GM21825 (cell line): ENCODE measurements at regions not wholly inside any gene's neighbourhood (a gene's known extent, or its start where the extent isn't known, plus 50 kb on each side); places are given as distances from the start of the nearest gene placed in this dataset.

Source experiments
- ATAC-seq: cut with Tn5 transposase; IDR thresholded peaks from one replicate; pipeline ENCODE4 v1.9.1; 2021; ENCODE audit warnings: mild to moderate bottlenecking, moderate library complexity; ENCODE audit not compliant: unreplicated experiment

- ATAC-seq: no peak
Observed at GRCh38 chr15:47177177-47177576, 540.1 kb upstream of the SEMA6D start.

GRCh38 chr15:47179988-47180387, 537.3 kb upstream of the SEMA6D start:
- no peak for ATAC-seq

GRCh38 chr15:47182818-47183217, 534.5 kb upstream of the SEMA6D start:
- ATAC-seq: no peak

GRCh38 chr15:47184003-47184907, 533.0 kb upstream of the SEMA6D start:
- ATAC-seq: no peak

DNA sequence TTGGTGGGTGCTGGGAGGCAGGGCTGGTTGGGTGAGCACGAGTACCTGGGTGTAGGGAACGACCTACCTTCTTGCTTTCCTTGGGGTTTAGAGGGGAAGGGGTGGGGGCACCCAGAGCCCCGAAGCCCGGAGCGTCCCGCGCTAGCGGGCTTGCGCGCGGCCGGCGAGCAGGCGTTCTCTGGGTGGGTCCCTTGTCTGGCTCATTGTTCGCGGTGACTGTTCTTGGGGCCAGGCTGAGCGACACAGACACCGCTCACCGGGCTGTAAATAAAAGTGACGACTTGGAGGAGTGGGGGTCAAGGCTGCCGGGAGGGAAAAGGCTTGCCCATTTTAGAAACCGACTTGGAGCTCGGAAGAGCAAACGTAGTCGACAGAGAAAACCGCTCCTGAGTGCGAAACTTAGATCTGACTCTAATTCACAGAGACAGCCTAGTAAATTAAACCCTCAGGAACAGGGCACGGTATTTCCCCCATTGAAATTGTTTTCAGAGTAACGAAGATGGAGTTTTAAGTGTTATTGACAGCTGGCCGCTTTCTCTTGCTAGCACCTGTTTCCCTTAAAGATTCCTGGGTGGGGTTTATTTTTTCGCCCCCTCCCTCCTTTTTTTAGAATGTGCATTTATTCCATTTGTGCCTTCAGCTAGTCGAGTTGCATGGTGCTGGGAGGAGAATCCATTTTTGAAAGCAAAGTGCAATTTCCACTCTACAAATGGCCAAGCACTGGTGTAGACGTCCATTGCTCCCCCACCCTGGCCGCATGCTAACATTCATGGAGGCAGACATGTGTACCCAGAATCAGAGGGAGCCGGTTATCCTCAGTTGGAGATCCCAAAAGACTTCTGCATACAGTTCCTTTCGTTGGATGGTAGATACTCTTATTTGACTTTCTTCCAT, 532.1 kb upstream of the SEMA6D start:
- ATAC-seq: no peak

DNA sequence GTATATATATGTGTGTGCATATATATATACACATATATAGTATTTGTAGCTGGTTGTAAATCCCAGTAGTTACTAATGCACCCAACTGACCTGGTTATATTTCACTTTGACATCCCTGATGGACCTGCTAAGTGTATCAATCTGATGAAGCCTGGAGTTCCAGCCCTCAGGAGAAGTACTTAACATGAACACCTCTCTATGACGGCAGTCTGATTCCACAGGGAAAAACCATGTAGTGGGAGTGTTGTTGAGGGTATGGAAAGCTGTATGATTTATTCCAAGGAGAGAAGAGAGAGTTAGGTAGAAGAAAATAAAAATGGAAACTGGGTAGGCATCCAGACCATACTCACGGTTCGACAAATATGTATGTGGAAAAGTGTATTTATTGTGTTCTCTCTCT, 531.2 kb upstream of the SEMA6D start:
- ATAC-seq: no peak

DNA sequence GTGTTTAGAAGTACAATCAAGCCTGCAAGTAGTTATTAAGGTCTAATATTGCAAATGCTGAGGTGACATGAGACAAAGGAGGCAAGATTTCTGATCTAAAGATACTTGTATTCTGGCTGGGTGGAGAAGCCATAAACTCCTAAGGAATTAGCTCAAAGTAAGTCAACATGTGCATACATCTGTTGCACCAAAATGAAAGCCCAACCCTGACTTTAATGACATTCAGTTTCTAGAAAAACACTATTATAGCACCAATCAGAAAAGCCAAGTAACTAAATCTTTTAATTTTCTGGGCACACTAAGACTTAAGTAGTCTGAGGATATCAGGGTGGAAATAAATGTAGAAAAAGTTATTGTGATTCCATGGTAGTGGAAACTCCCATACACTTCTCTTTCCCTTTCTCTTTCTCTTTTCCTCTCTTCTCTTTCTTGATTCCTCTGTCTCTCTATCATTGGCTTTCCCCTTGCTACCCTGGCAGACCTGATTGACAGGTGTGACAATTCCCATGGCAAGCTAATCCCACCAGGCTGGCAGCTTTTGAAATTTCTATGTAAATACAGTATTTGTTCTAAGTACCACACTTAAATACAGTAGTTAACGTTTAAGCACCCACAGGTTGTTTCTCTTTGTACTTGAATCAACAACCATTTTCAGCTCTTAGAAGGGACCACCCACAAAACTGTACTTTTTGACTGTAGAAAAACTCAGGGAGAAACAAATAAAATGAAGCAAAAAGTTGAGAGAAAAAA, 528.4 kb upstream of the SEMA6D start:
- ATAC-seq: no peak

DNA sequence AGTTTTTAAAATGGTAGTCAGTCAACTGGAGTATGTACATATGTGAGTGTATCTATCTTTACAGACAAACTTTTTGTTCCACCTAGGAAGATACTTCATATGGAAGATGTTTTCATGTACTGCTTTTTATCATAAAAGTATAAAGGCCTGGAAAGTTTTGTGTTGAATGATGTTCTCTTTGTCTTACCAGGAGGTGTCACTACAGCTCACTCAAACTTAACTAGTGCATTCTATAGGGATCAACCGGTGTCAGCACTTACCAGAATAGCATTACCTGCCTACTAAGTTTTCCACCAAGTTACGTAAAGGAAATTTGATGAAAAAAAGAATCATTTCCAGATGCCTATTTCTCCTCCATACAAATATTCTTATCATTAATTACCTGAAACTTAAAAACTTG, 522.6 kb upstream of the SEMA6D start:
- no peak for ATAC-seq

GRCh38 chr15:47196048-47196447, 521.3 kb upstream of the SEMA6D start:
- ATAC-seq: peak; percentile 85

DNA sequence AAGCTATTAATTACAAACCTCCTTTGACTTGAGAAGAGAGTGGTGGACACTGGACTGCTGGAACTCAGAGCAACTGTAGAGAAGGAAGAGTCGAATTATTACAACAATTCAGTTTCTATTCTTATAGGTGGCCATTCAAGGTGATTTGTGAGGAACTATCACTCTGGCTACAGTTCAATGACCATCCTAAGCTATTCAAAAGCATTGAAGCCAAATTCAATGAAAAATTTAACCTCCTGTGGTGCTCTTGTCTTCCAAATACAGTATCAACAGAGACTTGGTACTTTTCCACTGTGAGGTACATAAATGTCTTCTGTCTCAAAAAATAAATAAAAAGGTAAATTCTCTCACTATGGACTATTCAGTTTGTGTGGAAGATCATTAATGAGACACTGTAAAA, 513.3 kb upstream of the SEMA6D start:
- no peak for ATAC-seq

DNA sequence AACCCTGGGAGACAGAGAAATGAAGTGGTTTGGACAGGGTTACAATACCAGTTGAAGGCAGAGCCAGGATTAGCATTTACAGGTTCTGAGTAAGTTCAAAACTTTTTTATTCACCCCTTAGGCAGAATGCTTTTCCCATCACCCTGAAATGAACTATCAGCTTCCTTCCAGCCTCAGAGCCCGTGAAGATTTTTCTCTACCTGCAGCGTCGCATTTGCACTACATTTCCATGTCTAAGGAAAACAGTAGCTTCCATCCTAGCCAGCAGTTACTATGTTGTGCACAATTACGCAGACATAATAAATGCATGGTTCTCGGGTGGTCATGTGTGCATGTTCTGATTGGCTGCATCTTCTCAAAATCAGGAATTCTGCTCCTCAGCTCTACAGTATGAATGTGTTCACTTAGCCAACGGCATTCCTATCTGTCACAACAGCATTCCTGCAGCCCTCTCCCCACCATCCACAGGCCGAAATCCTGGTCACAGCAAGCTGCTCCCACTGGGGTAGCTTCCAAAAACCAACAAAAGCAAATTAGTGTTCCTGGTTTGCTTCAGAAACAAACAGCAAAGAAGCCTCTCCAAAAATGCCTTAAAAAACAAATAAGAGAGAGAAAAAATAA, 510.8 kb upstream of the SEMA6D start:
- no peak for ATAC-seq

DNA sequence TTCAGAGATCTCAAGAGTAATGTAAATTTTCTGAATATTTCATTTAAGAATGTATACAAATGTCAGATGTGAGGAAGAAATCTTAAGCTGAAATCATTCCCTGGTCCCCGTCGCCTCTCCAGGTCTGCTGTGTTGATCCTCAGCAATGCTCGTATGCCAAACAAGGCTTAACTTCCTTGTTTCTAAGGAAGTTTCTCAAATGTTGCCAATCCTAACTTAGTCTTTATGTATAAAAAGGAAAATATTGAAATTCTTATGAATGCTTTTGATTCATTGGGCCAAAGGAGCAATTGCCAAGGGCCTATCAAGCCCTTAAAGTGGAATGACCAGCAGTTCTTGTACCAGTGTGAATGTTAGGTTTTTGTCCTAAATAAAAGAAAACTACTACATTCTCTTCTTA, 507.7 kb upstream of the SEMA6D start:
- ATAC-seq: no peak

DNA sequence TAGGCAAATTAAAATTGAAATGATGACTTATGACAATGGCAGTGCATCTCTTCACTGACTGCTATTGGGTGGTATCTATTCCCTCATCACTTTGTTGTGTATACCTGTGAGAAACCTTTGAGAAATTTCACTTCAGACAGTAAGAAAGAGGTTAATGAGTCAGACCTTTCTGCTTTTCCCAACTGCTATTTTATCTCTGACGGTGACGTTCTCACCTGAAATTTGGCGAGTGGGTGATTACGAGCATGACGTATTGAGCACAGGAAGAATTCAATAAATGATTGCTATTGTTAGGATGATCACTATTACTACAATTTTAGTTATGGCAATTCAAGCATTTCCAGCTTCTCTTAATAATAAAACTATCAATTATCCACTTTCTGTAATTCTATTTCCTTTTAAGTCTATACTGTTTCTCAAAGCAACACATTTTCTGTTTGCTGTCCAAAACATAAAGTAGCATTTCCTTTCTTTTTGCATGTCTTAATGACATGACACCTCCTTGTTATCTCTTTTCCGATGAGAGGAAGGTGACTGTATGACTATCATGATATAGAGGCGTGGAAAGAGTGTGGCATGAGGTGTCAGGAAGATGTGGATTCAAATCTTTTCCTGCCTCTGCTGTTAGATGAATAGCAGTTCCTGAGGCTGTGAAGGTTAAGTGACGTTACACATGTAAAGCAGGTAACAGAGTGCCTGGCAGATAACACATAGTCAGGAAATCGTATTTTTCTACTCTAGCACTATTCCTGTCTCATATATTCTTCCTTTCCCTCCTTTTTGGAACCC, 504.9 kb upstream of the SEMA6D start:
- no peak for ATAC-seq

GRCh38 chr15:47213883-47214282, 503.4 kb upstream of the SEMA6D start:
- no peak for ATAC-seq

DNA sequence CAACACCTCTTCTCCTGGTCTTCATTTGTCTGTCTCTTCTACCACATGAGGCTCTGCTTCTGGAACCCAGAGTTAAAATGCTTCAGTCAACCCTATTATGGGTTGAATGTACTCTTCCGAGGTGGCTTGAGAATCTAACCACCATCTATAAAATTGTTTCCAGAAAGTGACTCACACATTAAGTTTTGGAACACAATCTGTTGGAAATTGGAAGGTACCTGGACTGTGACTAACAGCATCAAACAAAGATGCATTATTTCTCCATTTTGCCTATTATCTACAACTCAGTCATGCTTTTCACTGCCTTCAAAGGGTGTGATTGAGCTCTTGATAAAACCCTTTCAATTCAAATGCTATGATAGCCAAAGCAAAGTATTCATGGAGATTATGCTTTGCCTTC, 499.0 kb upstream of the SEMA6D start:
- ATAC-seq: no peak

- ATAC-seq: no peak
Observed at GRCh38 chr15:47244361-47244760, 472.9 kb upstream of the SEMA6D start.

DNA sequence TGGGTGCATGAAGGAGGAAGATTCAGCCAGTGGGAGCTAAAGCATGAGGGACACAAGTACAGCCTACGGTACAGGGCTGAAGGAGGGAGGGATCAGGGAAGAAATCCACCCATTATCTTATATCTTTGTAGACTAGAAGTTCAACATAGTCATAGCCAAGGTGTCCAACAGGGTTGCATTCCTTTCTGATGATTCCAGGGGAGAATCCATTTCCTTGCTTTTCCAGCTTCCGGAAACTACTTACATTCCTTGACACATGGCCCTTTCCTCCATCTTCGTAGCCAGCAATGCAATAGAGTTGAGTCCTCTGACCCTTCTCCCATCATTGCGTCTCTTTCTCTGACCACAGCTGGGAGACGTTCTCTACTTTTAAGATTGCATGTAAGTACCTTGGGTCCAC, 471.0 kb upstream of the SEMA6D start:
- ATAC-seq: no peak

GRCh38 chr15:47258521-47258920, 458.8 kb upstream of the SEMA6D start:
- no peak for ATAC-seq

GRCh38 chr15:47265686-47266085, 451.6 kb upstream of the SEMA6D start:
- ATAC-seq: no peak

DNA sequence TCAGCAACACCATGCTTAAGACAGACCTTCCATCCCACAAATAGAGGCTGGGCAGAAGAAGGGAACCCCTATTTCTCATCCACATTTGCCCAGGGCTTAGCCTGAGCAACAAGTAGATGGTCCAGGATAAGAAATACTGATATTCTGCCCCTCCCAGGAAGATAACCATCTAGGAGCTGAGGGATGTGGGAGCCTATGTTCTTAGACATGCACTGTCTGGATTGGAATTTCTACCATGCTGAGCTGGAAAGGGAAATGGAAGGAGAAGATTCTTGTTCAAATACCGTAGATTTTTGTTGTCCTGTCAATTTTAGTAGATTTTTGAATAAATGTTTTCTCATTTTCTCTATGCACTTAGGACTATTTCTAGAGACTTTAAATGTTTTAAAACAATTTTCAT, 450.7 kb upstream of the SEMA6D start:
- ATAC-seq: no peak
